HG03342 (cell line): ENCODE measurements at regions not wholly inside any gene's neighbourhood (a gene's known extent, or its start where the extent isn't known, plus 50 kb on each side); places are given as distances from the start of the nearest gene placed in this dataset.

Experiments used
- ATAC-seq: cut with Tn5 transposase; IDR thresholded peaks from one replicate; pipeline ENCODE4 v1.9.1; 2021; ENCODE audit warnings: mild to moderate bottlenecking, moderate library complexity; ENCODE audit not compliant: unreplicated experiment

- ATAC-seq, result no peak
These were observed 266.7 kb upstream of the C2CD4B start for GRCh38 chr15:62431817-62432216.

- no peak for ATAC-seq
These were observed 267.8 kb upstream of the C2CD4B start for GRCh38 chr15:62432702-62433398.

DNA sequence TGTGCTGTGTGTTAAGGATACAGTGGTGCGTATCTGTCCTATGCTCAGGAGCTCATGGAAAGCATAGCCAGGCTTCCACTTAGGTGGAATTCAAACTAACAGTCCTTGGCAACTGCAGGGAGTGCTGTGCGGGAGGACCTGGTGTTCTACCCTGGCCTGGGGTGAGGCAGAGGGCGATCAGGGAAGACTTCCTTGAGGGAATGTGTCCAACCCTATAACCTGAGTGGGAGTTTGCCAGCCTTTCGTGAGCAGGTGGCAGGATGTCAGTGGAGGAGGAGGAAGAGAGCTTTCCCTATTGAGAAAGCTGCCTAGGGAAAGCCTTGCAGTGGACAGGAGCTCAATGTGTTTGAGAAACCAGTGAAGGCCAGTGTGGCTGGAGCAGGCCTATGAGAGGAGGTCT, 271.1 kb upstream of the C2CD4B start:
- no peak for ATAC-seq

DNA sequence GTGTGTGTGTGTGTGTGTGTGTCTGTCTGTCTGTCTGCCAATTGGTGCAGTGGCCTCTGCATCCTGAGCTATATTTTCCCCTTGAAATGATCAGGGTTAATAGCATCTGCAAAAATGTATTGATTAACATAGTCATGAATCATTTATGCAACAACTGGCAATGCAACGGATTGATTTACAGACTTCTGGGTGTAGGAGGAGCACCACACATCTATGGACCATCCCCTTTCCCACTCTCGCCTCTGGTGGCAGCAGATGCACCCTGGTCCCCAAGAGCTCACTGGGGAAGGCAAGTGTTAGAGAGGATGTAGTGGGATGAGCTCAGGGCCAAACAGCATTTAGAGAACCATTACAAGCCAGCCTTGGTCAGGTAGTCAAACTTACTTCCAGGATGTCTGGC, 272.7 kb upstream of the C2CD4B start:
- ATAC-seq, result no peak

GRCh38 chr15:62439543-62440016, 274.5 kb upstream of the C2CD4B start:
- ATAC-seq, result no peak

DNA sequence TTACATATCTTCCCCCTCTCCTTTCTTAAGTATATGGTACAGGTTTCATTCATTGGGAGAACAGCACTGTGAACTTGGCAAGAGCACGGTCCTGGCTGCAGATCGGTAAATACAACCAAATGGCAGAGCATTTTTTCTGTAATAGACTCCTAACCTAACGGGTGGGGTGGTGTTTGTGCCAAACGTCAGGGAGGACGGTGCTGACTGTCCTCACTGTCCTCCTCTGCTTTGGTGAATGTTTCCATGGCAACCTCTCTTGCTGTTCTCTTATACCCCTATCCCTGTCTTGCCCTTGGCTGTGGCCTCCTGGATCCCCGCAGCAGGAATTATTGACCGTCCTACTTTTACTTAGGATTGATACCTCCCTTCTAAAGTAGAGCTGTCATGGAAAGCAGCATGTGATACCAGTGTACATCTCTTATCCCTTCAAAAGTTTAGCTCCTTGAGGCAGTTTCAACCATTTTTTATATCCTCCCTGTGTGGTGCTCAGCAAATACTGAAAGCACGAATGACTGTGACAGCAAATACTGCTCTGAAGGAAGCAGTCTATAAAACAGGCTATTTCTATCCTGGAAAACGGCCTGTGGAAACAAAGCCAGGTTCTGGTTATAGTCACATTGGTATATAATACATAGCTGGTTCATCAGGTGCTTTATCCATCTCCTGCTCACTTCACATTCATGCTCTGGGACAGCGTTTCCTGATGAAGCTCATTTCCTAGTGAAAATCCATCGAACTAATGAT, 275.4 kb upstream of the C2CD4B start:
- no peak for ATAC-seq

DNA sequence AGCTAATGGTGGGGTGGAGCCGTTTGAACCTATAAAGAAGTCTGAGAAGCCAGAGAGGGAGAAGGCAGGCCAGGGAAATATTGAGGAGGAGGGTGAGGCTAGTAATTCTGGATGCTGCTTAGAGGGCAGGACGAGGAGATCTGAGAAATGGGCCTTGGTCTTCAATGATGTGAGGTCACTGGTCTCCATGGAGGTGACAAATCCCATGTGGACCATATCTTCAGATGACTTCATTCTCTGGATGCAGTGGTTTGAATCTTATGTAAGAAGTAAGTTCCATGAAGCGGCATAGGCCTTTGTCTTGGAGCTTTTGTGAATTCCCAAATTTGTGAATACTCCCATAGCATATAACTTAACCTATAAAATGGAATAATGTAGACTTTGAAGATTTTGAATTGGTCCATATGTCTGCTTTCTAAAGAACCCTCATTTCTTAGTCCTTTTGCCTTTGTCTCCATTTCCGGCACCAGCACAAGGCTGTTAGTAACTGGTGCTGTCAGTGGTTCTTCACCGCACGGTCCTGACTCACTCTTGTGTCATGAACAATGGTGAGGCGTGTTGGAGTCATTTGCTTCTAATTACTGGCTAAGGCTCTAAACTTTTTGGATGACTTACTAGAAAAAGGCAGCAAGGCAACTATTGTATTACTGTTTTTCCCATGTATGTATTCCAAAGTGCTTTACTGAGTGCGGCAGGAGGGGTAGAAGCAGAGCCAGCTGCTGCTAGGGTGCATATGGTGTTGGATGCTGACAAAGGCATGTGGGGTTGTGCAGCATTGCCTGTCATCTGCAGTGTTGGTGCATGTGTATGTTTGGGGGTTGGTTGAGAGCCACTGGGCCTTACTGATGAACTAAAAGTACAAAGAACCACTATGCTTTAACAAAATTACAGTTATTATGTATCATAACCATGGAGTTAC, 279.3 kb upstream of the C2CD4B start:
- ATAC-seq, result no peak

DNA sequence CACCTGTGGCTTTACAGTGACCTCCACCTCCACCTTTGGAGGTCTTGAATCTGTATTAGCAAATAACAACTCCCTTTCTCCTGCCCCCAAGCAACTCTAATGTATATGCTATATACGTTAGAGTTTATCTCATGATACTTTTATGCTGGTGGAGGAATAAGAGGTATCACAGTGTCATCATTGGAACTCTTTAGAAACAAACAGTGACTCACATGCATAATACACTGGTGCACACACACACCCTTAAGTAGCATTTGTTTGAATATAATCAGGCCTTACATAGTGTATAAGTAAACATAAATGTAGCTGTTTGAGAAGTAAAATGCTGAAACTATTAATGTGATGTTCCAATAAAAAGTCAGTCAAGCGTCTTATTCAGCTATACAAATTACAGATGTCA, 280.2 kb upstream of the C2CD4B start:
- ATAC-seq, result no peak

DNA sequence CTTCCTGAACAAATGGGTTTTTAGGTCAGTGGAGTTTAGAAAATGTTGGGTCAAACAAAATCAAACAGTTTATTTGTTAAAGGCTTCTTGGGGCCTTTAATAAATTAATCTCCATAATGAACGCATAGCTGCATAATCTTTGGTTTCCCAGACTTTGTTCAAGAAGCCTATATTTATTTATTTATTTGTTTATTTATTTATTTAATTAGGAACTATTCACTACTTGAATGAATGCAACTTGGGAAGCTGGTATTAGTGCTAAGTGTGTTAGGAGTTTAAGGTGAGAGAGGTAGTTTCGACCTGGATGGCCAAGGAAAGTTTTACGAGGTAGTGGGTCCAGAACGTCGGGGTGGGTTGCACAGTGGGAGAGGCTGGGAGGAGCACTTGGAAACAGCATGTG, 281.9 kb upstream of the C2CD4B start:
- no peak for ATAC-seq

- no peak for ATAC-seq
These were observed 282.7 kb upstream of the C2CD4B start for GRCh38 chr15:62447742-62448141.

DNA sequence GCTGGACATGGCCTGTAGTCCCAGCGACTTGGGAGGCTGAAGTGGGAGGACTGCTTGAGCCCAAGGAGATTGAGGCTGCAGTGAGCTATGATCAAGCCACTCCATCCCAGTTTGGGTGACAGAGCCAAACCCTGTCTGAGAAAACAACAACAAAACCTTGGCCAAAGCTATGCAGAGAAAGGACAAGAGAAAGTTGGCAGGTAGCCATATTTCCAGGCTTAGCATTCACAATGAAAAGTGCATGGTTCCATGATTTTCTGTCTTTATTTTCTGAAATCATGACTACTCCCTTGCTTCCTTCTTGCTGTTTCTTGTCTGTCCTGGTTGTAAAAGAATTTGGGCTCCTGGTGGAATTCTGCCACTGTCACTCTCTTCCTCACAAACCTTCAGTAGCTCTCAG, 284.6 kb upstream of the C2CD4B start:
- no peak for ATAC-seq

DNA sequence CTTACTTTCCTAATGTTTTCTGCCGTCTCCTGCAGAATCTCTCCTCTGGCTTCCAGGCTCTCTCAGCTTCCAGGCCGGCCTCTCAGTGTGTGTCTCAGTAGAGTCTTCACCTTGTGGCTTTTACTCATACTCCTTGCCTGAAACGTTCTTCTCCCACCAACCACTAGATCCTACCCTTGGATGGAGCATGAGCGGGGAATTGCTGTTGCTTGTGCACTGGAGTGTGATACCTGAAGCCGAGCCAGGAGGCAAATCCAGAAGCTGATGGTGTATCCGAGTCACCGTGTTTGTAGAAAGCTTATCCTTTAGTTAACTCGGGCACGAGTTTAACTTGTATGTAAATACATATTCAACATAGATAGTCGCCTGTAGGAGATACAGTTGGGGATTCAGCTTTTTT, 285.0 kb upstream of the C2CD4B start:
- no peak for ATAC-seq

DNA sequence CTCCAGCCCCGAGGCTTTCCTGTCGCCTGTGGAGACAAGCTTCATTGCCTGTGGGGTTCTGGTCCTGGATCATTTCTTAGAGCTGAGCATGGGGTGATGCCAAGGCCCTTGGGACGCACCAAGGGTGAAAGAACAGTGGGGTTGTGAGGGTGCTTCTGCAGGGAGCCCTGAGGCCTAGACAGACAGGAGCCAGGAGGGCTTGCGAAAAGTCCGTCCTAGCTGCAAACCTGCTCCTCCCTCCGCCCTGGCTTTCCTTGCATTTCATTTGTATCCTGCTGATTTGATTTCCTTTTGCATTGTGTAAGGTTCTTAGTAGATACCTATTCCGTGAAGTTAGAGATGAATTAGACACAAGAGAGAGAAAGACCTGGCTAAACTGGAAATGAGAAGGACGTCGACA, 286.9 kb upstream of the C2CD4B start:
- ATAC-seq, result no peak

DNA sequence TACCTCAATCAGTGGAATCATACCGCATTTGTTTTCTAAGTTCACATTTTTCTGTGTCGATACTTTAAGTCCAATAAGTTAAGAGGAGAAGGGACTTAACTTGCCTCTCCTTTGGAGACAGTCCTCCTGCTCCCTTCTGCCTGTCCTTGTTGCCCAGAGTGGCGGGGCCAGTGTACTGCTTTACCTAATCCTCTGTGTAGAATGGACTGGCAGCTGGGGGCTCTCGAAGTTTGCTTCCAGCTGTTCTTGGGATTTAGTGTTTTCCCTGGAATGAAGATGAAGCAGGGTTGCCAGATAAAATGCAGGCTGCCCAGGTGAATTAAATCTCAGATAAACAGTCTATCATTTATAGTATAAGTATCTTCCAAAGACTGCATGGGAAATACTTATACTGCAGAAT, 287.6 kb upstream of the C2CD4B start:
- no peak for ATAC-seq

- ATAC-seq, result no peak
These were observed 288.3 kb upstream of the C2CD4B start for GRCh38 chr15:62453375-62453774.

DNA sequence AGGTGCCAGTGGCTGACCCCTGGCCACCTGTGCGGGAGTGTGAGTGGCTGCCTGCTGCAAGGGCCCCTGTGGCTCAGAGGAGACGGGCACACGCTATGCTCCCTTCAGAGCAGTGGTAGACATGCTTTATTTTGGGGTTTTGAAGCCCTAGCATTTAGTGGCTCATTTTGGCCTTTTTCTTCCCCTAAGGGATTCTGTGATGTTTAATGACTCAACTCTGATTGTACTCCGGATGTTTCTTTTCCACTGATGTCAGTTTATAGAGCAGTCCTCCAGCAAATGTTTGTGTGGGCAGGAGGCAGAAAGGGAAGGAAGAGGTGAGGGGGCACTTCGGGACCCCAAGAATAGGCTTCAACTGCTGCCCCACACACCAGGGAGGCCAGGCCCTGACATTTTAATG, 288.9 kb upstream of the C2CD4B start:
- no peak for ATAC-seq

- ATAC-seq, result no peak
These were observed 289.6 kb upstream of the C2CD4B start for GRCh38 chr15:62454567-62455172.

- no peak for ATAC-seq
These were observed 290.4 kb upstream of the C2CD4B start for GRCh38 chr15:62455441-62455921.

GRCh38 chr15:62456011-62456920, 291.2 kb upstream of the C2CD4B start:
- no peak for ATAC-seq

- no peak for ATAC-seq
These were observed 292.0 kb upstream of the C2CD4B start for GRCh38 chr15:62457100-62457499.
